ENCODE measurements at regions not wholly inside any gene's neighbourhood (a gene's known extent, or its start where the extent isn't known, plus 50 kb on each side); places are given as distances from the start of the nearest gene placed in this dataset.

GRCh38 chr5:4674166-4674565 is 466.0 kb upstream of the ADAMTS16 start:
- TF ChIP-seq CTCF (IDR thresholded peaks at IDR 0.05; ENCODE audit: low read length), result no peak
- no peak for TF ChIP-seq EZH2phosphoT487 (IDR thresholded peaks at IDR 0.05; ENCODE audit: low read length)
- TF ChIP-seq EZH2 (optimal IDR thresholded peaks at IDR 0.05; ENCODE audit: low read depth, low read length), result no peak

All from MM.1S (cell line).